ENCODE measurements at regions not wholly inside any gene's neighbourhood (a gene's known extent, or its start where the extent isn't known, plus 50 kb on each side); places are given as distances from the start of the nearest gene placed in this dataset.

- TF ChIP-seq GATA3 (IDR thresholded peaks at IDR 0.05; ENCODE audit: low read depth, low read length): no peak
- TF ChIP-seq GATA2 (IDR thresholded peaks at IDR 0.05; ENCODE audit: low read depth, low read length): no peak
These were observed 704.2 kb upstream of the MBL2 start for GRCh38 chr10:53476650-53477312.
